ENCODE measurements at regions not wholly inside any gene's neighbourhood (a gene's known extent, or its start where the extent isn't known, plus 50 kb on each side); places are given as distances from the start of the nearest gene placed in this dataset.

- TF ChIP-seq JUN (CRISPR knock-in tag; IDR thresholded peaks at IDR 0.05) (no peak), PREB (CRISPR knock-in tag; IDR thresholded peaks at IDR 0.05; ENCODE audit: borderline replicate concordance) (no peak), CTCF (IDR thresholded peaks at IDR 0.05) (no peak), TEAD4 (CRISPR knock-in tag; IDR thresholded peaks at IDR 0.05) (no peak)
Measured at GRCh38 chr12:82182601-82183190, 175.5 kb downstream of the CCDC59 start.
